ENCODE measurements at regions not wholly inside any gene's neighbourhood (a gene's known extent, or its start where the extent isn't known, plus 50 kb on each side); places are given as distances from the start of the nearest gene placed in this dataset.

- TF ChIP-seq CTCF (IDR thresholded peaks at IDR 0.05), result no peak
- TF ChIP-seq ZFX (IDR thresholded peaks at IDR 0.05; ENCODE audit: borderline replicate concordance), result no peak
Measured at GRCh38 chr6:150759483-150759882, 106.0 kb upstream of the MTHFD1L start.
